ENCODE measurements at regions not wholly inside any gene's neighbourhood (a gene's known extent, or its start where the extent isn't known, plus 50 kb on each side); places are given as distances from the start of the nearest gene placed in this dataset.

- no peak overlapping the region for H3K4me3 Mint-ChIP-seq (ENCODE audit: low read depth, unreplicated experiment)
- no peaks in the 10 kb centered on the region for H3K4me1 Mint-ChIP-seq (ENCODE audit: low read depth, unreplicated experiment)
- no peak for TF ChIP-seq CTCF (IDR thresholded peaks at IDR 0.05; ENCODE audit: unreplicated experiment)
- no peak for DNase-seq
- no TSS peak for BruUV-seq (replicated peaks)
- CTCF ChIA-PET: interaction anchor here (0.5 kb wide), 1 partner anchor 743 kb away, joined by 8 read pairs; no protein-coding TSS in a partner anchor
- H3K36me3 Mint-ChIP-seq (ENCODE audit: insufficient read depth, unreplicated experiment): no peaks in the 10 kb centered on the region
- intact Hi-C loops (cut with micrococcal nuclease; ENCODE audit: unreplicated experiment): no loop called here
- H3K27ac Mint-ChIP-seq (ENCODE audit: unreplicated experiment): no peak overlapping the region
- H3K27me3 Mint-ChIP-seq (ENCODE audit: unreplicated experiment): no peaks in the 10 kb centered on the region
- H3K9me3 Mint-ChIP-seq (ENCODE audit: low read depth, unreplicated experiment): peaks cover 4% of the 10 kb centered on the region
Measured at GRCh38 chr3:59121346-59122144, 71.7 kb upstream of the CFAP20DC start.

GRCh38 chr3:59118928-59119327 is 69.1 kb upstream of the CFAP20DC start:
- Mint-ChIP-seq H3K4me3 (ENCODE audit: low read depth, unreplicated experiment) (no peak overlapping the region), H3K27me3 (ENCODE audit: unreplicated experiment) (no peaks in the 10 kb centered on the region), H3K4me1 (ENCODE audit: low read depth, unreplicated experiment) (no peaks in the 10 kb centered on the region), H3K27ac (ENCODE audit: unreplicated experiment) (no peak overlapping the region), H3K9me3 (ENCODE audit: low read depth, unreplicated experiment) (peaks cover 4% of the 10 kb centered on the region), H3K36me3 (ENCODE audit: insufficient read depth, unreplicated experiment) (no peaks in the 10 kb centered on the region)
- BruUV-seq (replicated peaks): no TSS peak
- no peak for DNase-seq
- CTCF ChIA-PET: interaction anchor here (0.7 kb wide), 1 partner anchor 1830 kb away, joined by 3 read pairs; no protein-coding TSS in a partner anchor
- TF ChIP-seq CTCF (IDR thresholded peaks at IDR 0.05; ENCODE audit: unreplicated experiment): no peak
- intact Hi-C loops (cut with micrococcal nuclease; ENCODE audit: unreplicated experiment): no loop called here

- CTCF ChIA-PET: no interaction called here
- Mint-ChIP-seq H3K36me3 (ENCODE audit: insufficient read depth, unreplicated experiment) (no peaks in the 10 kb centered on the region), H3K27ac (ENCODE audit: unreplicated experiment) (no peak overlapping the region), H3K27me3 (ENCODE audit: unreplicated experiment) (no peaks in the 10 kb centered on the region), H3K4me1 (ENCODE audit: low read depth, unreplicated experiment) (no peaks in the 10 kb centered on the region), H3K4me3 (ENCODE audit: low read depth, unreplicated experiment) (no peak overlapping the region), H3K9me3 (ENCODE audit: low read depth, unreplicated experiment) (no peaks in the 10 kb centered on the region)
- intact Hi-C loops (cut with micrococcal nuclease; ENCODE audit: unreplicated experiment): no loop called here
- TF ChIP-seq CTCF (IDR thresholded peaks at IDR 0.05; ENCODE audit: unreplicated experiment): no peak
- BruUV-seq (replicated peaks): no TSS peak
- DNase-seq: no peak
Measured at GRCh38 chr3:59117396-59117795, 67.6 kb upstream of the CFAP20DC start.

- BruUV-seq (replicated peaks): no TSS peak
- CTCF ChIA-PET: no interaction called here
- intact Hi-C loops (cut with micrococcal nuclease; ENCODE audit: unreplicated experiment): no loop called here
- no peaks in the 10 kb centered on the region for H3K4me1 Mint-ChIP-seq (ENCODE audit: low read depth, unreplicated experiment)
- H3K4me3 Mint-ChIP-seq (ENCODE audit: low read depth, unreplicated experiment): no peak overlapping the region
- no peaks in the 10 kb centered on the region for H3K9me3 Mint-ChIP-seq (ENCODE audit: low read depth, unreplicated experiment)
- H3K27me3 Mint-ChIP-seq (ENCODE audit: unreplicated experiment): no peaks in the 10 kb centered on the region
- H3K36me3 Mint-ChIP-seq (ENCODE audit: insufficient read depth, unreplicated experiment): no peaks in the 10 kb centered on the region
- no peak overlapping the region for H3K27ac Mint-ChIP-seq (ENCODE audit: unreplicated experiment)
- DNase-seq: no peak
- TF ChIP-seq CTCF (IDR thresholded peaks at IDR 0.05; ENCODE audit: unreplicated experiment): no peak
Measured at GRCh38 chr3:59116233-59116537, 66.4 kb upstream of the CFAP20DC start.

Data from Calu3 (cell line).